Kidney capillary endothelial cell (primary cell): ENCODE measurements at regions not wholly inside any gene's neighbourhood (a gene's known extent, or its start where the extent isn't known, plus 50 kb on each side); places are given as distances from the start of the nearest gene placed in this dataset.

ENCODE experiments used
- DNase-seq: peaks from one replicate; pipeline ENCODE4 v3.0.0-alpha.2; 2018; ENCODE audit warnings: low spot score

DNA sequence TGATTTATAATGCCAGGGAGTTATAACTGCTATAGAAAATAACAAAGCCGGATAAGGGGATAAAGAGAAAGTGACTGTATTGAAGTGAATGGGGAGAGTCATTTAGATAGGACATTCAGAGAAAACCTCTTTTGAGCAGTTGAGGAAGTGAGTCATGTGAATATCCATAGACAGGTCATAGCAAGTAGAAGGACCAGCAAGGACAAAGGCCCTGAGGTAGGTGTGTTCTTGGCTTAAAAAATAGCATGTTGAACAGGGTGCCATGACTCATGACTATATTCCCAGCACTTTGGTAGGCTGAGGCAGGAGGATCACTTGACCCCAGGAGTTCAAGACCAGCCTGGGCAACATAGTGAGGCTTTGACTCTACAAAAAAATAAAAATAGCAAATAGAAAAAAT lies 51.5 kb upstream of the RAP1B start:
- peak; percentile 78 for DNase-seq

DNA sequence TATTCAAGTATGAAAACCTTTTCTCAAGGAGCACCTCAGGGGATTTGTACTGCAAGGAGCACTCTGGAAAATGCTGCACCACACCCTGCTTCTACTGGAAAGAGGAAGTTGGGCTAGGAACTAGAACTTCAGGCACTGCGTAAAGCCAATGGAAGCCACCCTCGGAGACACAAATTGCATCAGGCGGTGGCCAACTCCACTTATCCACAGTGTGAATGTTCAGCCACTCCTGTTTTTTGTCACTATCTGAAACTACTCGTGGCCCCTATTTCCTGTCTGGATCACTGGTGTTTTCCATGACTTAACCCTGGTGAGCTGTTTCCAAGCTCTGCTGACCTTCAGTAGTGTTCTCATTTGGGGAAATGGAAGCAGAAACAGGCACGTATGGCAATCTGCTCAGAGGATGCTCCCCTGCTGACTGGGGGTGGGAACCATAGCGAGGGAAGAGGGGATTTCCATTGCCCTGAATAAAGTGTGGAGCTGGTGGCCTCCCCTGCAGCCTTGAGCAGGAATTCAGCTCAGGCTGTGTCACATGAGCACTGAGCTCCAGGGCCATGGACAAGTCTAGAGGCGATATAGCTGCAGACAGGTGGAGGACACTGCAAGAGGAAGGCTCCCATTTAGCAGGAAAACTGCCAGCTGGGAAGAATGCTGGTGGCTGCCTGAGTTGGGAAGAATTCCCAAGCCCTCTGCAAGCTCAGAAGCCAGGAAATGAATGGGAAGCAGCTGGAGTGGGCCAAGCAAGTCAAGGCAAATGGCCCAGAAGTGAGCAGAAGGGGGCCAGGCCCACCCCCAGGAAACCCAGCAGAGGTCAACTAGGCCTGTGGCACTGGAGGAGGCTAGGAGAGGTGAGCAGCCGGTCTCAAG lies 50.5 kb upstream of the RAP1B start:
- no peak for DNase-seq

DNA sequence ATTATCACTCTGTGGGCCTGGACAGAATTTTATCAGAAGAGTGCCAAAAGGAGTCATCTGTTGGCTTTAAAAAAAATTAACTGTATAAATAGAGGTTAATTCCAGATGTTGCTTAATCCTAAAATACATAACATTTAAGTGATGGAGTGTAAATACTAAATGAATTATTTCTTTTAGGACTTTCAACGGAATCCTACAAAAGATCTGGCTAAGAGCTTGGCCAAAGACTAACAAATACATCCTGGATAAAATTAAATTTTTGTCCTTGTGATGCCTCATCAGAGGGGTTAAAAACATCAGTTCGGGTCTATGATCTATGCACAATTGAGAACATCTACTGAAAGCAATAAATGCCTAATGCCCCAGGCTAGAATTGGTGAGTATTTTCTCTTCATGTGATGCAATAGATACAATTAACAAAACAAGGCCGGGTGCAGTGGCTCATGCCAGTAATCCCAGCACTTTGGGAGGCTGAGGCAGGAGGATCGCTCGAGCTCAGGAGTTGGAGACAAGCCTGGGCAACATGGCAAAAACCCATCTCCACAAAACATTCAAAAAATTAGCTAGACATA lies 49.8 kb upstream of the RAP1B start:
- no peak for DNase-seq
